Right renal cortex interstitium (tissue), 3 donors: ENCODE measurements at regions not wholly inside any gene's neighbourhood (a gene's known extent, or its start where the extent isn't known, plus 50 kb on each side); places are given as distances from the start of the nearest gene placed in this dataset.

ENCODE experiments used
- DNase-seq, 3 donors: peaks; one replicate each; pipeline ENCODE4 v3.0.0-alpha.2; 2013; ENCODE audit warnings: low read depth in 3 of 3, low spot score in 2 of 3

DNA sequence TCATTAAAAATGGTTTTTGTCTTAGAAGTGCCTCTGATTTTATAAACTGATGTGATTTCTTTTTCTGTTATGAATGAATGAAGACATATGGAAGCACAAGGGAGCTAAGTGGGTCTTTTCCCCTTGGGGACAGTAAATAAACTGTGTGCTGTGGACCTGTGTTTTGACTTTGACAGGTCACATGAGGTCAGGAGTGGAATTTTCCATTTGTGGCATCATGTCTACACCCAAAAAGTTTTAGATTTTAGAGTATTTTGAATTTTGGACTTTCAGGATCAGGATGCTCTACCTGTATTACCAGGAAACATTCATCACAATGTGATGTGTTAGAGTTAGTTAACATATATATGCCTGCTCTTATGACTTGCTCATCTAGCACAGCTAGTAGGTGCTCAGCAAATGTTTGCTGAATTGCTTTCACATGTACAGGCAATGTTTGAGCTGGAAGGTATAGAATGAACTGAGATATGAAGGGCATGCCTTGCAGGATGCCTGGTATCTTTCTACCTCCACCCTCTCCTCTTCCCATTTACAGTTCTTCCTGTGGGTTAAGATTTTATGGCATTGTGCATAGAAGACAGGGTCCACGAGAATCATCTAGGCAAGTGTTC, 73.2 kb upstream of the NR3C1 start:
- no peak for DNase-seq

DNA sequence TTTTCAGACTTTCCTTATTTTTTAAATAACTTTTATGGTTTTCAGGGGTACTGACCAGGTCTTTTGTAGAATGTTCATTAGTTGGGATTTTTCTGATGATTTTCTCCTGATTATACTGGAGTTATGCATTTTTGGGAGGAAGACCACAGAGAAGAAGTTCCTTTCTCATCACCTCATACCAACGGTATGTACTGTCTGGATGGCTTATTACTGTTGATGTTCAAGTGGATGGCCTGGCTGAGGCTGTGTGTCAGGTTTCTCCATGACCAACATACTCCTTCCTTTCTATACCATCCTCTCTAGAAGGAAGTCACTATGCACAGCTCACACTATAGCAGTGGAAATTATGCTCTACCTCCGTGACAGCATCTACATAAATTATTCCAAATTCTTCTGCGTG, 71.1 kb upstream of the NR3C1 start:
- no peak for DNase-seq

DNA sequence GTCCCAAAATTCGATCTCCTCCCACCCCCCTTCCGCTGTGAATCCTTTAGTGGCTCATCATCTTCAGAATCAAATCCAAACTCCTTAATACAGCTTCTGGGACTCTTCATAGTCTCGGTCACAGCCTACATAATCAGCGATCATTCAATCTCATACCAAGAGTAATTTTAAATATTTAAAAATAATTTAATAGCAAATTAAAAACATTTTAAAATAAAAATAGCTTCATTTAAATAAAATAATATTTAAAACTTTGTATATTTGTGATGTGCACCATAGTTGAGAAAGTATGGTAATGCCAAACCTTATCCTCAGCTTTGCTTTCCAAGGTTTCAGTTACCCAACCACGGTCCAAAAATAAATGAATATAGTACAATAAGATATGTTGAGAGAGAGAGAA, 70.0 kb upstream of the NR3C1 start:
- no peak for DNase-seq

DNA sequence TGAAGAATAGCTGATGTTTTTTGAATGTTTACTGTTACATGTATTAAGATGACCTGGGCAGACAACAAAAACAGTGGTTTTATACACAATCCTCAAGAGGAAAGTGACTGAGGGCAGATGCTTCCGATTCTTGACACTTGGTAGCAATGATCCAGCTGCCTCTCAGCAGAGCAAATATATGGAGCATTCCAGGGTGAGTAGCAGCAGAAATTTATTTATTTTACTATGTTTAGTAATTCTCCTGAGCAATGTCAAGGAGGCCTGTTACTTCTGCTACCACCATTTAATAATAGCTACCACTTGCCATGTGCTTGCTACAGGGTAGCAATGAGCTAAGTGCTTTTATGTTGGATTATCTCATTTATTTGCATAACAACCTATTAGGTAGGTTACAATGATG, 69.1 kb upstream of the NR3C1 start:
- no peak for DNase-seq

DNA sequence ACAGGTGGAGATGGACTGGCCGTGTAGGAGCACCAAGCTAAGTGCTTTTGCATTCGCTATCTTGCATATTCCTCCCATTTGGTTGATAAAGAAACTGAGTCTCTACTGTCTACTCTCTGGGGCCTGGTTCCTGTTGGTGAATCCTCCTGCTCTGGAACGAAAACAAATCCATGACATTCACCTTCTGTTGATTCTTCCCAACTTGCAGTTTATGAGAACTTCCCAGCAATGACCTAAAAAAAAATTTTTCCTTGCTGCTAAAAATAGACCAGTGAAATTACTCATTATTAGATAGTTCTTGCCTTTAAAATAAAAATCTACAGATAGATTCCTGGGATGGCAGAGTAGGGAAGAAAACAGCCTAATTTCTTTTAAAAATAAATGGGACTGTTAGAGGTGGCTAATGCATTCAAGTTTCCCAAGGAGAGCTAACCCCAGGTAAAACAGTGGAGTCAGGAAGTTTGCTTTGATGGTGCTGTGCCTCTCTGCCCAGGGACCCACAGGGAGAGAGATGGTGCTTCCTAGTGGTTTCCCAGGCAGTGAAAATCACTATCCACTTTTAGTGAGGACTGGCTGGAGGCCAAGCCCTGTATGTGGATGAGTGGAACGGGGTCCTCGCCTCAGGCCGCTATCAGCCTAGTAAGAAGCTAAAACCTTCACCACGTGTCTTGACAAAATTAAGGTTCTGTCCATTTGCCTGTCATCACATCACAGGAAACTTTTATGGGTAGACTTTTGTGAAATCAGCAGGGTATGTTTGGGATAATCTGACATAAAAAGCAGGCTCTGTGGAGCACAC, 68.4 kb upstream of the NR3C1 start:
- DNase-seq = no peak

DNA sequence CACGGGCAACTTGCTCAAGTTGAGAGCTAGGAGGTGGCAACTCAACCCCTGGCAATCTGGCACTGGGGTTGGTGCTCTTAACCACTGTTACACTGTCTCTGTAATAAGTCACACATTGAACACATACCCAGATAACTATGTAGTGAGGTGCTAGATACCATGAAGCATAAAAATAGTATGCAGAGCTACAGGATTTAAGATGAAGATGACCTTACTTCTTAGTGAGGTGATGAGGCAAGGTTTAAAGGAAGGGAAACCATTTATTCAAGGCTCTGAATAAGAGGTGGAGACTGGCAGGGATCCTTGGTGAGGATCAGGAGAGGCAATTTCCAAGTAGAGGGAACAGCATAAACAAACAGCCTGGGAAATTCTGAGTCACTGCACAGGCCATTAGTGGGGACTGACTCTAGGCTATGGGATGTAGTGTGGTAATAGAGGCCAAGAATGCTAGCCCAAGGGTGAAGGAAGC, 67.6 kb upstream of the NR3C1 start:
- no peak for DNase-seq

DNA sequence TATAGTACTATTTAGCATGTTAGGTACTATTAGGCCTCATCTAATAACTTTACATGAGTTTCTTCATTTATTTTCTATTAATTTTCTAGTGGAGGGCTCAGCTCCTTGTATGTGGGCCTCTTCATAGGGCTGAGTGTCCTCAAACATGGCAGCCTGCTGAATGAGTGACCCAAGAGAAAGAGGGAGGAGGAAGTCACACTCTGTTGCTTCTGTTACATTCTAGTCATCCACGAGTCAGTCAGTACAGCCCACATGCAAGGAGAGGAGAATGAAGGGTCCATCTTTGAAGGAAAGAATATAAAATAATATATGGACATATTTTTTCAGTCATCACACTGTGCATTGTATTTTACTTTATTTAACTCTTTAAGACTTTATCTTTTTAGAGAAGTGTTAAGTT, 66.6 kb upstream of the NR3C1 start:
- DNase-seq = no peak

DNA sequence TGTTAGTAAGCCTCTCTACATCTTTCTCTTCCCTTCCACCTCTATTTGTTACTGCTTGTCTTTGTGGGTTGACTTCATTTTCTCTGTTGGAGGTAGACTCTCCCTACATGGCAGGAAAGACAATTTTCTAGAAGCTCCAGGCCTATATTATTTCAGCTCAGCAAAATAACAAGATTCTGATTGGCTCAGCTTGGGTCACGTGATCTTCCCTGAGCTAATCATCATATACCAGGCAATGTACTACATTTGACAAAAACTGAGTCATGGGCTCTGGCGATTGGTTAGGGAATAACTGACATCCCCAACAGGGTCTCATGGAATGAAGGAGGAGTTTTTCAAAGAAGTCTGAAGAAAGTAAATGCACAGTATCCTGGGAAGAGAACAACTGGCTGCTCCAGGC, 65.6 kb upstream of the NR3C1 start:
- DNase-seq = no peak

DNA sequence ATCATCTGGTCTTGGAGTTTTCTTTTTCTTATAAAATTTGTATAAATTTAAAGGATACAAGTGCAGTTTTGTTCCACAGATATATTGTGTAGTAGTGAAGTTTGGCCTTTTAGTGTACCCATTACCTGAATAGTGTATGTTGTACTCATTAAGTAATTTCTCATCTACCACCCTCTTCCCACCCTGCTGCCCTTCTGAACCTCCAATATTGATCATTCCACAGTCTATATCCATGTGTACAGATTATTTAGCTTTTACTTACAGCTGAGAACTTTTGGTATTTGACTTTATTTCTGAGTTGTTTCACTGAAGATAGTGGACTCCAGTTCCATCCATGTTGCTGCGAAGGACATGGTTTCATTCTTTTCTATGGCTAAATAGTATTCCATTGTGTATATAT, 63.1 kb upstream of the NR3C1 start:
- DNase-seq = no peak

DNA sequence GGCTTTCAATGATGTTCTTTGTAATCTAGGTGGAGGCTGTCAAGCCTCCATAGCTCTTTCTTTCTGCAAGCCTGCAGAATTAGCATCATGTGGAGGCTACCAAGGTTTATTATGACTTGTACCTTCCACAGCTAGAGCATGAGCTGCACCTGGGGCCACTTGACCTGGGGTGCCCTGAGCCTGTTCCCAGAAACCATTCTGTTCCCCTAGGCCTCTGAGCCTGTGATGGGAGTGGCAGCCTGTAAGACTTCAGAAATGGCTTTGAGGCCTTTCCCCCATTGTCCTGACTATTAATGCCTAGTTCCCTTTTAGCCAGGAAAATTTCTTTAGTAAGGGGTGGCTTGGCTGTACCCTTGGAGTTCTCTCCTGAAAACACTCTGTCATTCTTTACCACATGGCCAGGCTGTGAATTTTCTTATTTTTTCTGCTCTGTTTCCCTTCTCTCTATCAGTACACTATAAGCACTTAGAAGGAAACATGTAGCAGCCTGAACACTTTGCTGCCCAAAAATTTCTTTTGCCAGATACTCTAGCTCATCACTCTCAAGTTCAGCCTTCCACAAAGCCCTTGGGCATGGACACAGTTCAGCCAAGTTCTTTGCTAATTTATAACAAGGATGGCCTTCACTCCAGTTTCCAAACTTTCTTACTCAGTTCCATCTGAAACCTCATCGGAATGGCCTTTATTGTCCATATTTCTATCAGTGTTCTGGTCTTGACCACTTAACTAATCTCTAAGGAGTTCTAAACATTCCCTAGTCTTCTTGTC, 61.4 kb upstream of the NR3C1 start:
- no peak for DNase-seq

DNA sequence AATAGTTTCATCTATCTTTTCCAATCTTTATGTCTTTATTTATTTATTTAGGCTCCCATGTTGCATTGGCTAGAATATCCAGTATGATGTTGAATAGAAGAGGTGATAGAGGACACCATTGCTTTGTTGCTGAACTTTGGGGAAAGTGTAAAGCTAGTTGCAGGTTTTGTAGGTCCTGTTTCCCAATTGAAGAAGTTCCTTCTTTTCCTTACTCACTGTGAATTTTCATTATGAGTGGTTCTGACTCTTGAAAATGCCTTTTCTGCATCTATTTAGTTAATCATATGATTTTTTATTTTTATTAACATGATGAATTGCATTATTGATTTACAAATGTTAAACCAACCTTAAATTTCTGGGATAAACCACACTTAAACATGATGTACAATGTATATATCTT, 58.9 kb upstream of the NR3C1 start:
- no peak for DNase-seq

DNA sequence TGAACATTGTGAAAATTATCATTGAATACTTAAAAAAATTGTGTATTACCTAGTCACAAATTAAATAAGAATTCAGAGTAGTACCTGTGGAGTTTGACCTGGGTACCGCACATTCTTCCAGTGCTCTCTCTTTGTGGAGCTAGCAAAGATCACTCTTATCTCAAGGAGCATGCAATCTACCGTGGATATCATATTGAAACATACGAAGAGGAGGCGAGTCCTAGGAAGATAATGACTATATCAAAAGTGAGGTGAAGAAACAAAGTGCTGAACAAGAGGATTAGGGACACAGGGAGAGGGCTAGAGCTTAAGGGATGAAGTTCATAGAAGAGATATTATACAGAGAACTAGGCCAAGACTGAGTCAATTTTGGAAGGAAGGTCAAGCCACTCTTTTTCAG, 55.9 kb upstream of the NR3C1 start:
- DNase-seq = no peak

DNA sequence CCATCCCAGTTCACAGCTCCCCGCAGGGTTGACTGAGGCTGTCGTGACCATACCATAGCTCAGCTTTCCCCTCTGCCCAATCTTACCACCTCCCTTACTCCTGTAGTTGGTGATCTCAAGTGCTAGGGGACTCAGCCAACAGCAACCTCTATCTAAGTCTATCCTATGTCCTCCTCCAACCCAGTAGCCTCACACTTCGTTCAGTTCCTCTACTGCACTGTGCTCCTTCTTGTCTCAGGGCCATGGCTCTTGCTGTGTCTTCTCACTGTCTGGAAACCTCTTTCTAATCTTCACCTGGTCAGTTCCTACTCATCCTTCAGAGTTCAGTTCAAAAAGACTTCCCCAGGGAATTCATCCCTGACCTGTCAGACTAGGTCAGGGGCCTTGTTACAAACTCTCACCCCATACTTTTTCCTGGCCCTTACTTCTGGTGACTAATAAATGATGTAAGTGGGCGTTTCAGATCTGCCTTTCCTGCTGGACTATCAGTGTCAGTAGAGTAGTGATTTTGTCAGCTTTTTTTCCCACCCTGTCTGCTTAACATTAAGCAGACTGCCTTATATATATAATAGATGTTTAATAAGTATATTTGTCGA, 53.6 kb upstream of the NR3C1 start:
- no peak for DNase-seq

DNA sequence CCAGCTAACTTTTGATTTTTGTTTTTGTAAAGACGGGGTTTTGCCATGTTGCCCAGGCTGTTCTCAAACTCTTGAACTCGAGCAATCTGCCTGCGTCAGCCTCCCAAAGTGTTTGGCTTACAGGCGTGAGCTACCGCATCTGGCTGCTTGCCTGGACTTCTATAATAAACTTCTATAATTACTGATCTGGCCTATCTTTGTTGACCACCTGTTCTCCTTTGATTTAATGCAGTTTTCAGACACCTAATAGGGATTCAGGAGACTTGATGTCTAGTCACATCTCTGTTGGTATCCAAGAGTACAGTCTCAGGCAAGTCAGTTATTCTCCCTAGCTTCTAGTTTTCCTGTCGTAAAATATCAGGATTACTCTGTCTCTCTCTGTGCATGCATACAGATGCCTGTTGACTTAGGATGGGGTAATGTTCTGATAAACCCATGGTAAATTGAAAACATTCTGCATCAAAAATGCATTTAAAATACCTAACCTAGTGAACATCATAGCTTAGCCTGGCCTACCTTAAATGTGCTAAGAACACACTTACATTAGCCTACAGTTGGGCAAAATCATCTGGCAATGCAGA, 51.5 kb upstream of the NR3C1 start:
- DNase-seq = no peak

DNA sequence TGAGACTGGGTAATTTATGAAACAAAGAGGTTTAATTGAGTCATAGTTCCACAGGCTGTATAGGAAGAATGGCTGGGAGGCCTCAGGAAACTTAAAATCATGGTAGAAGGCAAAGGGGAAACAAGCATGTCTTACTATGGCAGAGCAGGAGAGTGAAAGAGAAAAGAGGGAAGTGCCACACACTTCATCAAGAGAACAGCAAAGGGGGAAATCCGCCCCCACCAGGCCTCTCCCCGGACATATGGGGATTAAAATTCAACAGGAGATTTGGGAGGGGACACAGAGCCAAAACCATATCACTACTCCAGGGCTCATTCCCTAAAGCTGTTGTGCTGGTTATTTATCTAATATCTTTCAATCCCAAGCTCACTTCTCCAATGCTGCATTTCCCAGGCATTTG, 50.2 kb upstream of the NR3C1 start:
- DNase-seq = no peak
